ENCODE measurements at regions not wholly inside any gene's neighbourhood (a gene's known extent, or its start where the extent isn't known, plus 50 kb on each side); places are given as distances from the start of the nearest gene placed in this dataset.

- peaks cover 3 to 4% of the 10 kb centered on the region in 2 experiments; a peak in 2 of 4 replicates for H3K4me1 Mint-ChIP-seq
- Histone ChIP-seq H3K4ac (ENCODE audit: low read depth, low read length) (no peak overlapping the region), H3K18ac (ENCODE audit: insufficient read length, low read depth, low read length) (no peak overlapping the region), H4K5ac (ENCODE audit: insufficient read length, low read depth, low read length) (no peak overlapping the region), H4K20me1 (ENCODE audit: control insufficient read depth, insufficient read depth, insufficient read length) (no peaks in the 10 kb centered on the region), H3K4me2 (ENCODE audit: insufficient read depth, insufficient read length, low read length) (no peak overlapping the region), H4K91ac (ENCODE audit: insufficient read length, low read depth, low read length) (no peak overlapping the region), H3K56ac (ENCODE audit: insufficient read length, low read depth, low read length) (no peak overlapping the region), H3K23me2 (ENCODE audit: insufficient read length, low read depth, low read length, poor library complexity, severe bottlenecking) (no peaks in the 10 kb centered on the region), H2AK5ac (ENCODE audit: insufficient read length, low read length) (no peak overlapping the region), H2BK20ac (ENCODE audit: low read depth, low read length, poor library complexity, severe bottlenecking) (no peak overlapping the region), H2BK12ac (ENCODE audit: insufficient read length, low read depth, low read length) (no peak overlapping the region), H3T11ph (ENCODE audit: low read length) (no peak overlapping the region), H3K27me3 (ENCODE audit: insufficient read depth, low read length) (no peaks in the 10 kb centered on the region), H2BK15ac (ENCODE audit: low read depth, low read length) (no peak overlapping the region), H2AFZ (ENCODE audit: low read length) (no peak overlapping the region), H3K79me2 (ENCODE audit: insufficient read depth, low read length) (no peaks in the 10 kb centered on the region), H2BK5ac (ENCODE audit: insufficient read length, low read length) (no peak overlapping the region), H3K4me1 (ENCODE audit: insufficient read depth, low read length) (no peaks in the 10 kb centered on the region), H3K27ac (ENCODE audit: insufficient read length, low read depth, low read length) (no peak overlapping the region), H3K9me3 (ENCODE audit: control insufficient read depth, low read depth, low read length) (no peaks in the 10 kb centered on the region), H3K9ac (ENCODE audit: extremely low read depth, insufficient read length, low read length) (no peak overlapping the region), H2BK120ac (ENCODE audit: low read depth, low read length, poor library complexity, severe bottlenecking) (no peak overlapping the region), H4K8ac (replicated peaks; ENCODE audit: insufficient read length, low read depth, low read length) (no peak overlapping the region), H3K14ac (ENCODE audit: insufficient read depth, low read length) (no peak overlapping the region), H3K79me1 (ENCODE audit: insufficient read depth, low read depth, low read length, poor library complexity, severe bottlenecking) (no peaks in the 10 kb centered on the region), H3K23ac (ENCODE audit: insufficient read length, low read depth, low read length) (no peak overlapping the region)
- H3K9me3 Mint-ChIP-seq = peaks cover 12 to 22% of the 10 kb centered on the region in 2 experiments
- no peak overlapping the region for H3K4me3 Mint-ChIP-seq
- no peak for TF ChIP-seq CTCF (conservative IDR thresholded peaks at IDR 0.05)
- peaks cover 9% of the 10 kb centered on the region for H3K27me3 Mint-ChIP-seq (ENCODE audit: low read depth)
- DNase-seq = no peak
- no CpG with 5 or more reads among the region's 3 CpGs for WGBS (ENCODE audit: extremely low coverage, insufficient read length, low lambda C conversion rate)
- H3K27ac Mint-ChIP-seq = no peak overlapping the region
- H3K36me3 Mint-ChIP-seq (ENCODE audit: insufficient read depth in 1 of 3, low read depth in 3 of 3) = peaks cover 5 to 9% (median 8%) of the 10 kb centered on the region in 3 experiments
Measured at GRCh38 chr5:3742750-3743149, 147.1 kb downstream of the IRX1 start.

Measured in H9 (cell line).